PFSK-1 (cell line): ENCODE measurements at regions not wholly inside any gene's neighbourhood (a gene's known extent, or its start where the extent isn't known, plus 50 kb on each side); places are given as distances from the start of the nearest gene placed in this dataset.

Source experiments
- FOXP2 ChIP-seq: optimal IDR thresholded peaks from 2 replicates; pipeline ENCODE3; 2011; ENCODE audit warnings: borderline replicate concordance, control low read depth, inconsistent platforms; ENCODE audit not compliant: insufficient read depth; ENCODE audit errors: extremely low read length, extremely low read depth
- POLR2AphosphoS5 ChIP-seq: IDR thresholded peaks from 2 replicates; pipeline ENCODE4 v1.6.1; 2012; ENCODE audit warnings: low read depth, mild to moderate bottlenecking, control low read depth, low read length, moderate library complexity
- SIN3A ChIP-seq: IDR thresholded peaks from 2 replicates; pipeline ENCODE4 v1.6.1; 2012; ENCODE audit warnings: mild to moderate bottlenecking, low read length, moderate library complexity, borderline replicate concordance; ENCODE audit not compliant: insufficient read depth
- TAF1 ChIP-seq: IDR thresholded peaks from 2 replicates; pipeline ENCODE4 v1.6.1; 2012; ENCODE audit warnings: low read length, control low read depth, borderline replicate concordance; ENCODE audit not compliant: insufficient read depth
- TF ChIP-seq, protein P1 (sequence below), 2 experiments: IDR thresholded peaks; 2 replicates each; pipeline versions ENCODE4 v1.6.1 to v1.8.0; 2011 to 2012; ENCODE audit warnings: low read depth in 2 of 2, low read length in 2 of 2, control low read depth in 1 of 2, inconsistent platforms in 1 of 2, mild to moderate bottlenecking in 1 of 2, moderate library complexity in 1 of 2; ENCODE audit not compliant: insufficient read depth in 1 of 2

DNA sequence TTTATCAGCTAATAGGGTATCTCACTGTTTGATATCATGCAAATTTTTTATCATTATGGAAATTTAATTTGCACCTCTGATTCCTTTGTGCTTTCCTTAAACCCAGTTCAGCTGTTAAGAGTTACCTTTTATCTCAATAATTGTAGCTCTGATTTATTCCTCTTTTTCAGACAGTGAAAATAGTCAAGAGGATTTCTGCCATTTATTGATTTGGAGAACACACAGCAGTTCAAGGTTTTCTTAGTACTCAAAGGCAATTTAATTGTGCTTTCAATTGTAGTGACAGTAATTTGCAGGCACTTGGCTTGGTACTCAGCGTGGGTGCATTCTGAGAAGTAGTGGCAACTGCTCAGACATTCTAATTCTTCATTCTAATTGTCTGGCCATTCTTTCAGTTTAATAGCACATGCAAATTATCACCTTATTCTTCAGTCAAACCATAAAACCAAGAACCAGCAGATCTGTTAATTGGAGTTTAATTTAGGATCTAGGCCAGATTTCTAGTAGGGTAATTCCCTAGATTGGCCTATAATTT lies 709.3 kb downstream of the RPS29 start:
- TF ChIP-seq TAF1 (no peak), FOXP2 (no peak), POLR2AphosphoS5 (no peak), SIN3A (no peak)
- TF ChIP-seq, protein P1, sequence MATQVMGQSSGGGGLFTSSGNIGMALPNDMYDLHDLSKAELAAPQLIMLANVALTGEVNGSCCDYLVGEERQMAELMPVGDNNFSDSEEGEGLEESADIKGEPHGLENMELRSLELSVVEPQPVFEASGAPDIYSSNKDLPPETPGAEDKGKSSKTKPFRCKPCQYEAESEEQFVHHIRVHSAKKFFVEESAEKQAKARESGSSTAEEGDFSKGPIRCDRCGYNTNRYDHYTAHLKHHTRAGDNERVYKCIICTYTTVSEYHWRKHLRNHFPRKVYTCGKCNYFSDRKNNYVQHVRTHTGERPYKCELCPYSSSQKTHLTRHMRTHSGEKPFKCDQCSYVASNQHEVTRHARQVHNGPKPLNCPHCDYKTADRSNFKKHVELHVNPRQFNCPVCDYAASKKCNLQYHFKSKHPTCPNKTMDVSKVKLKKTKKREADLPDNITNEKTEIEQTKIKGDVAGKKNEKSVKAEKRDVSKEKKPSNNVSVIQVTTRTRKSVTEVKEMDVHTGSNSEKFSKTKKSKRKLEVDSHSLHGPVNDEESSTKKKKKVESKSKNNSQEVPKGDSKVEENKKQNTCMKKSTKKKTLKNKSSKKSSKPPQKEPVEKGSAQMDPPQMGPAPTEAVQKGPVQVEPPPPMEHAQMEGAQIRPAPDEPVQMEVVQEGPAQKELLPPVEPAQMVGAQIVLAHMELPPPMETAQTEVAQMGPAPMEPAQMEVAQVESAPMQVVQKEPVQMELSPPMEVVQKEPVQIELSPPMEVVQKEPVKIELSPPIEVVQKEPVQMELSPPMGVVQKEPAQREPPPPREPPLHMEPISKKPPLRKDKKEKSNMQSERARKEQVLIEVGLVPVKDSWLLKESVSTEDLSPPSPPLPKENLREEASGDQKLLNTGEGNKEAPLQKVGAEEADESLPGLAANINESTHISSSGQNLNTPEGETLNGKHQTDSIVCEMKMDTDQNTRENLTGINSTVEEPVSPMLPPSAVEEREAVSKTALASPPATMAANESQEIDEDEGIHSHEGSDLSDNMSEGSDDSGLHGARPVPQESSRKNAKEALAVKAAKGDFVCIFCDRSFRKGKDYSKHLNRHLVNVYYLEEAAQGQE (IDR thresholded peaks at IDR 0.05; ENCODE audit: insufficient read depth in 1 of 2, low read depth in 2 of 2, low read length in 2 of 2): no peak

DNA sequence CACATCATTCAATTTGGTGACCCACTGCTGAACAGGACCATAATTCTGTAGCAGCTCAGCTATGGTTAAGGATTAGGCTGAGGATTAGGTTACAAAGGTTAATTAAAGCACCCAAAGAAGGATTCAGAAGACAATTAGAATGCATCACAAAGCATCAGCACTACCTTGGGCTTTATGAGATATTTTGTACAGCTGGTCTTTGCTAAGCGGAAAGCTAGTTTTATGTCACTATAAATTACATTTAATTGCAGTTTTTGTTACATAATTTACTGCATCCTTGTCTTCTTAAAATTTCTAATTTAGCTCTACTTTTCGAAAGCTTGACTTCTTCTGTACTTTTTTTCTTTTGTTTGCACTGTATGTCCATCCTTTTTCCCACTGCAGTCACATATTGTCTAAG lies 711.5 kb downstream of the RPS29 start:
- TF ChIP-seq, protein P1 (IDR thresholded peaks at IDR 0.05; ENCODE audit: insufficient read depth in 1 of 2, low read depth in 2 of 2, low read length in 2 of 2): no peak
- TF ChIP-seq TAF1: no peak
- no peak for TF ChIP-seq POLR2AphosphoS5
- TF ChIP-seq FOXP2: no peak
- no peak for TF ChIP-seq SIN3A

- TF ChIP-seq TAF1: no peak
These were observed 728.8 kb downstream of the RPS29 start for GRCh38 chr14:48857366-48857765.

DNA sequence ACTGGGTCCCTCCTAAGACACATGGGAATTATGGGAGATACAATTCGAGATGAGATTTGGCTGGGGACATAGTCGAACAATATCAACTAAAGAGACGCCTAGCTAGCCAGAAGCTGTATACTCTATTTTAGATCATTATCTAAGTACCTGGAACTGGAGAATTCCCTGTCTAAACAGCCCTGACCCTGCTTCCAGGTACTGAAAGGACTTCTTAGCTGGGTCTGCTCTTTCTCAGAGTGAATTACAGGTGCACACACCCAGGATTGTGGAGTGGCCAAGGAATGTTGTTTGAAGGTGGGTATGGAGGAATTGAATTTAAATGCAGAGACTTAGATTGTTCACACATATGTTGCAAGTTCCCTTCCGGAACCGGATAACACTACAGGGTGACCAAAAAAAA lies 733.0 kb downstream of the RPS29 start:
- TF ChIP-seq SIN3A (no peak), FOXP2 (no peak), TAF1 (no peak), POLR2AphosphoS5 (no peak)
- TF ChIP-seq, protein P1 (IDR thresholded peaks at IDR 0.05; ENCODE audit: insufficient read depth in 1 of 2, low read depth in 2 of 2, low read length in 2 of 2): no peak

DNA sequence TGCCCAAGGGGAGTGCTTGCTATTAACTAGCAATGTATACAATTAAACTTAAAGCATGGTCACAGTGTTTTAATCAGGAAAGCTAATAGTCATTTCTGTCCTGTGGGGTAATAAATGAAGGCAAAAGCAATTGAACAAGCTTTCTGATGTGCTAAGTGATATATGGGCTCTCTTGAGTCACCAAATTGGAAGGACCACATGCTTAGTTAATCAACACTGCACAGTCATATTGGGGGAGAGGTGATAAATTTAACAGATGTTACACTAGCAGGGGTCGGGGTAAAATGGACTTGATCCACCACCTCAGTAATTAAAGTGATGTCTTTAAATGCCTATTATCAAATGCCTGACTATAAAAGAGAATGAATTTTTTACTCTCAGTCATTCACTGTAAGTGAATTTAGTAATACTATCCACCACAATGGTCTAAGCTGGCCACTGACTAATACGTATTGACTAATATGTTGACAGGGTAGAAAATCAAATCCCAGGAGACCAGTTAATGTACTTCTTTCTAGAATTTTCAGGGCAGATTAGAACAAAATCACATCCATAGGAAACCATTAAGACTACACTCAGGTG lies 736.3 kb downstream of the RPS29 start:
- TF ChIP-seq TAF1: no peak

DNA sequence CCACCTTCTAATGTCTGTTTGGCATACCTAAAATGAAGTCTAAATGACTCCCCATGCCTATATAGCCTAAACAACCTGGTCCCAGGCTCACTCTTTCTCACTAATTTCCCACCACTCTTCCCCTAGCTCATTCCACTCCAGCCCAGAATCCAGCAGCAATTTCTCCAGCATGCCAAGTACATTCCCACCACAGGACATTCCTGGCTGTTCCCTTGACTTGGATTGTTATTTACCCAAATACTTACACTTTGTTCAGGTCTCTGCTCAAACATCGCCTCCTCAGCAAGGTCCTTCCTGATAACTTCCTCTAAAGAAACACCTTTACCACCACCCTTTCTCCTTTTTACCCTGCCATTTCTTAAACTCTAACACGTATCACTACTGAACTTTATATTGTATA lies 743.4 kb downstream of the RPS29 start:
- no peak for TF ChIP-seq TAF1
- no peak for TF ChIP-seq SIN3A
- TF ChIP-seq FOXP2: no peak
- TF ChIP-seq POLR2AphosphoS5: no peak
- TF ChIP-seq, protein P1 (IDR thresholded peaks at IDR 0.05; ENCODE audit: insufficient read depth in 1 of 2, low read depth in 2 of 2, low read length in 2 of 2): no peak
